Fibroblast of lung (primary cell): ENCODE measurements at regions not wholly inside any gene's neighbourhood (a gene's known extent, or its start where the extent isn't known, plus 50 kb on each side); places are given as distances from the start of the nearest gene placed in this dataset.
"Not testable (repeated sequence)": the region's sequence is repeated elsewhere in the genome, so short reads cannot be mapped to it uniquely, and the experiment has no call there.

ENCODE experiments used
- DNase-seq, 2 donors: peaks; one replicate each; pipeline versions ENCODE4 v3.0.0 to v3.0.0-alpha.2; 2010; ENCODE audit warnings: low read depth in 2 of 2
- H2AFZ ChIP-seq: 2 replicates; pipeline ENCODE4 v1.5.1; 2012; ENCODE audit warnings: low read length, control low read depth, inconsistent platforms
- H3K27ac ChIP-seq: 2 replicates; pipeline ENCODE4 v1.5.1; 2011; ENCODE audit warnings: low read length, control low read depth; ENCODE audit not compliant: insufficient read depth
- H3K27me3 ChIP-seq: 2 replicates; pipeline ENCODE4 v1.5.1; 2011; ENCODE audit warnings: mild to moderate bottlenecking, low read length; ENCODE audit not compliant: control insufficient read depth, insufficient read depth
- H3K36me3 ChIP-seq: 2 replicates; pipeline ENCODE4 v1.5.1; 2011; ENCODE audit warnings: low read length; ENCODE audit not compliant: control insufficient read depth, insufficient read depth
- H3K4me1 ChIP-seq: 2 replicates; pipeline ENCODE4 v1.5.1; 2011; ENCODE audit warnings: low read length; ENCODE audit not compliant: control insufficient read depth, insufficient read depth; ENCODE audit errors: extremely low read depth
- H3K4me2 ChIP-seq: 2 replicates; pipeline ENCODE4 v1.5.1; 2011; ENCODE audit warnings: low read length, control low read depth; ENCODE audit not compliant: insufficient read depth; ENCODE audit errors: extremely low read depth
- H3K4me3 ChIP-seq, 4 experiments: fragments of 200-600 bp in 1 of 4; sonication (generic) in 1 of 4; replicated peaks in 1 of 4; 2 replicates each; pipeline ENCODE4 v1.5.1; 2011 to 2016; ENCODE audit warnings: low read length in 4 of 4, low read depth in 3 of 4, mild to moderate bottlenecking in 3 of 4, control low read depth in 2 of 4, inconsistent platforms in 1 of 4, mixed read lengths in 1 of 4; ENCODE audit not compliant: insufficient read depth in 1 of 4; ENCODE audit errors: control extremely low read depth in 1 of 4
- H3K79me2 ChIP-seq: 2 replicates; pipeline ENCODE4 v1.5.1; 2012; ENCODE audit warnings: mild to moderate bottlenecking, low read length, inconsistent platforms; ENCODE audit not compliant: control insufficient read depth, insufficient read depth
- H3K9ac ChIP-seq: 2 replicates; pipeline ENCODE4 v1.5.1; 2011; ENCODE audit warnings: mild to moderate bottlenecking, low read length, control low read depth; ENCODE audit not compliant: insufficient read depth
- H3K9me3 ChIP-seq: 2 replicates; pipeline ENCODE4 v1.5.1; 2012; ENCODE audit warnings: low read depth, low read length; ENCODE audit not compliant: control insufficient read depth, insufficient read depth
- H4K20me1 ChIP-seq: 2 replicates; pipeline ENCODE4 v1.5.1; 2011; ENCODE audit warnings: low read length; ENCODE audit not compliant: control insufficient read depth, insufficient read depth; ENCODE audit errors: extremely low read depth
- EZH2 ChIP-seq: IDR thresholded peaks from 2 replicates; pipeline ENCODE4 v1.5.1; 2012; ENCODE audit warnings: low read length, control low read depth, mild to moderate bottlenecking; ENCODE audit errors: missing control alignments
- TF ChIP-seq, protein P1 (sequence below), 2 donors: IDR thresholded peaks in 1 of 2; conservative IDR thresholded peaks in 1 of 2; 1 replicate in 1 of 2; 2 replicates in 1 of 2; pipeline ENCODE4 v1.5.1; 2011 to 2012; ENCODE audit warnings: low read length in 2 of 2, control low read depth in 1 of 2, inconsistent platforms in 1 of 2, low read depth in 1 of 2, mild to moderate bottlenecking in 1 of 2

DNA sequence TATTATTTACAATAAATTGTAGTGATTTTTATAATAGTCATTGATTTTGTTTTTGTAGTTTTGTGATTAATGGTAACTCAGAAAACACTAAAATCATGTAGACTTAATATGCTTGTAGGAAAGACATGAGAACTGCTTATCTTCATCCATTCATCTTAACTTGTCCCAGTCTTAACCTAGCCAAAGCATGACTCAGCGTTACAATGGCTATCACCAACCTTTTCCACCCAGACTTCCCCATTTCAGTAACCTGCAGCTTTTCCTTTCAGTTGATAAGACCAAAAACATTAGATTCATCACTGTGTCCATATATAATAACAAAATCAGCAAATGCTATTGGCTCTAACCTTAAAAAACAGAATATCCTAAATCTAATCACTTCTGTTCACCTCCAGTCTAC, 106.2 kb upstream of the KLF8 start:
- Histone ChIP-seq H3K27me3 (no peaks in the 10 kb centered on the region), H3K27ac (no peak overlapping the region), H3K9me3 (no peaks in the 10 kb centered on the region), H4K20me1 (no peaks in the 10 kb centered on the region), H3K4me2 (no peak overlapping the region), H3K4me3 (no peak overlapping the region), H3K79me2 (no peaks in the 10 kb centered on the region), H3K4me1 (no peaks in the 10 kb centered on the region), H2AFZ (no peak overlapping the region), H3K9ac (no peak overlapping the region), H3K36me3 (no peaks in the 10 kb centered on the region)
- TF ChIP-seq, protein P1, sequence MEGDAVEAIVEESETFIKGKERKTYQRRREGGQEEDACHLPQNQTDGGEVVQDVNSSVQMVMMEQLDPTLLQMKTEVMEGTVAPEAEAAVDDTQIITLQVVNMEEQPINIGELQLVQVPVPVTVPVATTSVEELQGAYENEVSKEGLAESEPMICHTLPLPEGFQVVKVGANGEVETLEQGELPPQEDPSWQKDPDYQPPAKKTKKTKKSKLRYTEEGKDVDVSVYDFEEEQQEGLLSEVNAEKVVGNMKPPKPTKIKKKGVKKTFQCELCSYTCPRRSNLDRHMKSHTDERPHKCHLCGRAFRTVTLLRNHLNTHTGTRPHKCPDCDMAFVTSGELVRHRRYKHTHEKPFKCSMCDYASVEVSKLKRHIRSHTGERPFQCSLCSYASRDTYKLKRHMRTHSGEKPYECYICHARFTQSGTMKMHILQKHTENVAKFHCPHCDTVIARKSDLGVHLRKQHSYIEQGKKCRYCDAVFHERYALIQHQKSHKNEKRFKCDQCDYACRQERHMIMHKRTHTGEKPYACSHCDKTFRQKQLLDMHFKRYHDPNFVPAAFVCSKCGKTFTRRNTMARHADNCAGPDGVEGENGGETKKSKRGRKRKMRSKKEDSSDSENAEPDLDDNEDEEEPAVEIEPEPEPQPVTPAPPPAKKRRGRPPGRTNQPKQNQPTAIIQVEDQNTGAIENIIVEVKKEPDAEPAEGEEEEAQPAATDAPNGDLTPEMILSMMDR (conservative IDR thresholded peaks at IDR 0.05 in 1 of 2, IDR thresholded peaks at IDR 0.05 in 1 of 2; ENCODE audit: low read depth in 1 of 2, low read length in 2 of 2): no peak
- no peak for TF ChIP-seq EZH2
- DNase-seq: no peak

DNA sequence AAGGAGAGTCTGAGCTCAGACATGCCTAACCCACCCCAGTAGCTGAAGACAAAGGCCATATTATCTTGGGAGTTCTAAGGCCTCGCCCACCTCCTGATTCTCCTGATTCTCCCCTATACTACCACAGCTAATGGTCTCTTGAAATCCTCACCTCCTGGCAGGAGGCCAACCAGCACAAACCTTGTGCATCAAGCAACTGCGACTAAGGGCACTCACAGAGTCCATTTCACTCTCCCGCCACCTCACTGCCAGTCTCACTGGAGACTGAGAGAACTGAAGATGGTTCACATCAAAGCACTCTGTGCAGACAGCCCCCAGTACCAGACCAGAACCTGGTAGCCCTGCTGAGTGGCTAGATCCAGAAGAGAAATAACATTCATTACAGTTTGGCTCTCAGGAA, 102.1 kb upstream of the KLF8 start:
- Histone ChIP-seq H2AFZ (no peak overlapping the region), H4K20me1 (no peaks in the 10 kb centered on the region), H3K9ac (no peak overlapping the region), H3K27me3 (no peaks in the 10 kb centered on the region), H3K27ac (no peak overlapping the region), H3K9me3 (no peaks in the 10 kb centered on the region), H3K4me1 (no peaks in the 10 kb centered on the region), H3K4me2 (no peak overlapping the region), H3K79me2 (no peaks in the 10 kb centered on the region), H3K36me3 (no peaks in the 10 kb centered on the region), H3K4me3 (no peak overlapping the region)
- TF ChIP-seq, protein P1 (conservative IDR thresholded peaks at IDR 0.05 in 1 of 2, IDR thresholded peaks at IDR 0.05 in 1 of 2; ENCODE audit: low read depth in 1 of 2, low read length in 2 of 2): no peak
- TF ChIP-seq EZH2: no peak
- DNase-seq: no peak

DNA sequence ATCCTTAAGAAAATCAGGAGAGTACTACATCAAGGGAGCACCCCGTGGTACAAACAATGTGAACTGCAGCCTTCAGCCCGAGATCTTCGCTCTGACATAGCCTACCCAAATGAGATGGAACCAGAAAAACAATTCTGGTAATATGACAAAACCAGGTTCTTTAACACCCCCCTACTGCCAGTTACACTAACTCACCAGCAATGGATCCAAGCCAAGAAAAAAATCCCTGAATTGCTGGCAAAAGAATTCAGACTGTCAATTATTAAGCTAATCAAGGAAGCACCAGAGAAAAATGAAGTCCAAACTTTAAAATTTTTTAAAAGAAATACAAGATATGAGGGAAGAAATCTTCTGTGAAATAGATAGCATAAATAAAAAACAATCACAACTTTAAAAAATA, 101.7 kb upstream of the KLF8 start:
- no peak overlapping the region for H3K4me3 ChIP-seq
- H4K20me1 ChIP-seq: no peaks in the 10 kb centered on the region
- no peaks in the 10 kb centered on the region for H3K79me2 ChIP-seq
- no peaks in the 10 kb centered on the region for H3K4me1 ChIP-seq
- H3K27ac ChIP-seq: no peak overlapping the region
- DNase-seq: no peak
- H3K4me2 ChIP-seq: no peak overlapping the region
- no peaks in the 10 kb centered on the region for H3K9me3 ChIP-seq
- no peak overlapping the region for H3K9ac ChIP-seq
- no peak overlapping the region for H2AFZ ChIP-seq
- no peak for TF ChIP-seq EZH2
- TF ChIP-seq, protein P1 (conservative IDR thresholded peaks at IDR 0.05 in 1 of 2, IDR thresholded peaks at IDR 0.05 in 1 of 2; ENCODE audit: low read depth in 1 of 2, low read length in 2 of 2): no peak
- no peaks in the 10 kb centered on the region for H3K36me3 ChIP-seq
- H3K27me3 ChIP-seq: no peaks in the 10 kb centered on the region

- not testable (repeated sequence) for H3K9ac ChIP-seq, H3K9me3 ChIP-seq, DNase-seq, H3K4me1 ChIP-seq, H3K36me3 ChIP-seq, H3K27me3 ChIP-seq, H2AFZ ChIP-seq, H3K4me2 ChIP-seq, H3K27ac ChIP-seq, H3K4me3 ChIP-seq, H3K79me2 ChIP-seq, H4K20me1 ChIP-seq
Observed at GRCh38 chrX:56164135-56164534, 68.0 kb upstream of the KLF8 start.
